Activated naive CD4-positive, alpha-beta T cell treated with anti-CD3 and anti-CD28 coated beads for 36 hours (primary cell): ENCODE measurements at regions not wholly inside any gene's neighbourhood (a gene's known extent, or its start where the extent isn't known, plus 50 kb on each side); places are given as distances from the start of the nearest gene placed in this dataset.

Source experiments
- CTCF ChIA-PET: fragments of 350-600 bp; sonication (Branson Sonifier 250); formaldehyde crosslinking; loops from one replicate; lab custom pipeline; 2021; ENCODE audit warnings: antibody characterized with exemption; lab: Charles Lee
- DNase-seq: peaks from one replicate; pipeline ENCODE4 v3.0.0-alpha.2; 2020
- H3K27ac Mint-ChIP-seq: one replicate; pipeline ENCODE4 v1.8.0; 2021; ENCODE audit warnings: mild to moderate bottlenecking, mixed read lengths
- H3K27me3 Mint-ChIP-seq: one replicate; pipeline ENCODE4 v1.8.0; 2021; ENCODE audit warnings: low read depth, mixed read lengths
- H3K36me3 Mint-ChIP-seq: one replicate; pipeline ENCODE4 v1.8.0; 2021; ENCODE audit warnings: low read depth, mixed read lengths
- H3K4me1 Mint-ChIP-seq: one replicate; pipeline ENCODE4 v1.8.0; 2021; ENCODE audit warnings: low read depth, mixed read lengths
- H3K4me3 Mint-ChIP-seq: one replicate; pipeline ENCODE4 v1.8.0; 2021; ENCODE audit warnings: mild to moderate bottlenecking, moderate library complexity, mixed read lengths
- H3K9me3 Mint-ChIP-seq: one replicate; pipeline ENCODE4 v1.8.0; 2021; ENCODE audit warnings: mixed read lengths
- intact Hi-C: fragments of 100-400 bp; cut with micrococcal nuclease; formaldehyde crosslinking; loops from one replicate; pipeline ENCODE4 v1.15.1; 2023

- peaks cover 7% of the 10 kb centered on the region for H3K27me3 Mint-ChIP-seq
- intact Hi-C loops = no loop called here
- H3K36me3 Mint-ChIP-seq = no peaks in the 10 kb centered on the region
- no peak overlapping the region for H3K4me3 Mint-ChIP-seq
- no peak overlapping the region for H3K27ac Mint-ChIP-seq
- CTCF ChIA-PET = no interaction called here
- no peak for DNase-seq
- peaks cover 2% of the 10 kb centered on the region for H3K9me3 Mint-ChIP-seq
- H3K4me1 Mint-ChIP-seq = no peaks in the 10 kb centered on the region
These were observed 52.5 kb upstream of the TTC29 start for GRCh38 chr4:146998157-146998556.

- H3K9me3 Mint-ChIP-seq = no peaks in the 10 kb centered on the region
- H3K36me3 Mint-ChIP-seq = no peaks in the 10 kb centered on the region
- no peak overlapping the region for H3K4me3 Mint-ChIP-seq
- H3K27ac Mint-ChIP-seq = no peak overlapping the region
- no peak for DNase-seq
- H3K4me1 Mint-ChIP-seq = no peaks in the 10 kb centered on the region
- intact Hi-C loops = no loop called here
- H3K27me3 Mint-ChIP-seq = peaks cover 5% of the 10 kb centered on the region
- CTCF ChIA-PET = no interaction called here
These were observed 58.5 kb upstream of the TTC29 start for GRCh38 chr4:147003956-147004809.

DNA sequence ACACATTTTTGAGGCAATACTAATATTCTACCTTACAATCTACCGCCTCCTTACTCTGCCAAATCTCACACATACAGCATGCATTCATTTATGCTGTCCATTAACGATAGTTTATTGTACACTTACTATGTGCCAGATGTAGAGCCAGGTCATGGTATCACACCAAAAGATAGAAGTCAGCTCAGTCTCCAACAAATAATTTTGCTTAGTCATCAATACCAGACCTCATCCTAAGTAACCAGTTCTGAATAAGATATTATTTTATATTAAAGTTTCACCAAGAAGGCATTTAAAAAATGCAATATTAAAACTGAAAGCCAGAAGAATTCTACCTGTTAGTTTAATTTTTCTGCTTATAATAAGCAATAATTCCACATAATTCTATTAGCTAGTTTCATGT, 60.6 kb upstream of the TTC29 start:
- Mint-ChIP-seq H3K4me1 (no peaks in the 10 kb centered on the region), H3K4me3 (no peak overlapping the region), H3K27me3 (peaks cover 5% of the 10 kb centered on the region), H3K9me3 (no peaks in the 10 kb centered on the region), H3K36me3 (no peaks in the 10 kb centered on the region), H3K27ac (no peak overlapping the region)
- no peak for DNase-seq
- CTCF ChIA-PET = no interaction called here
- intact Hi-C loops = no loop called here

- no peak for DNase-seq
- Mint-ChIP-seq H3K36me3 (no peaks in the 10 kb centered on the region), H3K4me1 (no peaks in the 10 kb centered on the region), H3K9me3 (no peaks in the 10 kb centered on the region), H3K27ac (no peak overlapping the region), H3K27me3 (peaks cover under 1% of the 10 kb centered on the region), H3K4me3 (no peak overlapping the region)
- CTCF ChIA-PET = interaction anchor here (1.6 to 2.0 kb wide), 2 partner anchors 9 to 87 kb away, joined by 4 to 5 read pairs; no protein-coding TSS in a partner anchor
- intact Hi-C loops = loop anchor here (10.0 kb wide), 1 partner anchor 505 kb away; no protein-coding TSS in a partner anchor
These were observed 64.2 kb upstream of the TTC29 start for GRCh38 chr4:147009875-147010274.

- no peaks in the 10 kb centered on the region for H3K36me3 Mint-ChIP-seq
- peaks cover 4% of the 10 kb centered on the region for H3K27me3 Mint-ChIP-seq
- H3K27ac Mint-ChIP-seq = no peak overlapping the region
- no peak overlapping the region for H3K4me3 Mint-ChIP-seq
- no peaks in the 10 kb centered on the region for H3K9me3 Mint-ChIP-seq
- intact Hi-C loops = loop anchor here (10.0 kb wide), 1 partner anchor 503 kb away; no protein-coding TSS in a partner anchor
- DNase-seq = no peak
- CTCF ChIA-PET = interaction anchor here (2.0 kb wide), 1 partner anchor 8 kb away, joined by 4 read pairs; no protein-coding TSS in a partner anchor
- no peaks in the 10 kb centered on the region for H3K4me1 Mint-ChIP-seq
These were observed 65.7 kb upstream of the TTC29 start for GRCh38 chr4:147011411-147011810.

DNA sequence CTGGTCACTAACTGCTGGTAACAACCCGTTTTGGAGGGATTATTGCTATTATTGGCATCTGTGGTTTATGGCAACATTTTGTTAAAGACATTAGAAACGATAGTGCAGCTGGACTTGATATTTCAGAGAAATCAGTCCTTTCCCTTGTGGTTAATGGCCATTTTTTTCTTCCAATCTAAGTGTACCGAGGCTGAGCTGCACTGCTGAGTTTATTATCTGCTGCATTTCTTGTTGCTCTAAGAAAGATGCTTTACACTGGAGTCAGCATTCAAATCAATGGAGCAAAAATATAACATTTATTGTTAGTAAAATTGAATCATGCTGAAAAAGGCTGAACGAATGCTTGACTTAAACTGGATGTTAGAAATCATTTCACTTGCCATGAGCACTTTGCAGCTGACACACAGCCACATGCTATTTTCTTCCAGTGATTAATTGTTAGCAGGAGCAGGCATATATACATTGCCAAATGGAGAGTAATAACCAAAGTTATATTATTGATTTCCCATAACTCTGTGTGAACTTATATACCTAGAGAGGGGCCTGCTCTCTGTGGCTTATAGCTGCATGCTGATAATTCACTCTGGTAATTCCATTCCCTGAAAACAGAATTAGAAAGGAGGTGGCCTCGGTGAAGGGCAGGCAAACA, 66.5 kb upstream of the TTC29 start:
- DNase-seq = no peak
- Mint-ChIP-seq H3K27me3 (peaks cover 8% of the 10 kb centered on the region), H3K9me3 (no peaks in the 10 kb centered on the region), H3K27ac (no peak overlapping the region), H3K36me3 (no peaks in the 10 kb centered on the region), H3K4me1 (no peaks in the 10 kb centered on the region), H3K4me3 (no peak overlapping the region)
- CTCF ChIA-PET = interaction anchor here (2.6 kb wide), 1 partner anchor 85 kb away, joined by 13 read pairs; no protein-coding TSS in a partner anchor
- intact Hi-C loops = loop anchor here (10.0 kb wide), 1 partner anchor 503 kb away; no protein-coding TSS in a partner anchor

- no peak overlapping the region for H3K4me3 Mint-ChIP-seq
- intact Hi-C loops = loop anchor here (5.0 to 10.0 kb wide), 2 partner anchors 500 to 673 kb away; no protein-coding TSS in a partner anchor
- H3K9me3 Mint-ChIP-seq = no peaks in the 10 kb centered on the region
- CTCF ChIA-PET = no interaction called here
- H3K27me3 Mint-ChIP-seq = peaks cover 9% of the 10 kb centered on the region
- no peak for DNase-seq
- no peaks in the 10 kb centered on the region for H3K4me1 Mint-ChIP-seq
- H3K36me3 Mint-ChIP-seq = no peaks in the 10 kb centered on the region
- H3K27ac Mint-ChIP-seq = no peak overlapping the region
These were observed 69.3 kb upstream of the TTC29 start for GRCh38 chr4:147014946-147015345.

DNA sequence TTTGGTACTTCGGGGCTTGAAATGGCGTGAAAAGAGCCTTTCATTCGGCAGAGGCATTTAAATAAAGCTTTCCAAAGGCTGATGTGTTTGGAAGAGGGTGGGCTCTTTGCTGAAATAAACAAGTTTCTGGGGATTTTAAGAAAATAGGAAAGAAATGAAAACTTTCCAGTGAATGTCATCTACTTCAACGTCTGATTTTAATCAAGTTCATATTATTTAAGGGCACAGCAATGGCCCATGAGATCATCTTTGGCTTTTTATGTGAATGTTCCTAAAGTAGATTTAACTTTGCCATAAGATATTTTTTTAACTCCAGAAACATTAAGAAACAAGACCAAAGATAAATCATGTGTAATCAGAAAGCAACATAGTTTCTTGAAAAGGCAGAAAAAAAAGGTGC, 69.8 kb upstream of the TTC29 start:
- peaks cover 9% of the 10 kb centered on the region for H3K27me3 Mint-ChIP-seq
- no peaks in the 10 kb centered on the region for H3K4me1 Mint-ChIP-seq
- CTCF ChIA-PET = interaction anchor here (1.0 kb wide), 1 partner anchor 575 kb away, joined by 5 read pairs; no protein-coding TSS in a partner anchor
- DNase-seq = no peak
- no peaks in the 10 kb centered on the region for H3K36me3 Mint-ChIP-seq
- no peak overlapping the region for H3K27ac Mint-ChIP-seq
- H3K4me3 Mint-ChIP-seq = no peak overlapping the region
- intact Hi-C loops = loop anchor here (5.0 to 10.0 kb wide), 2 partner anchors 499 to 673 kb away; no protein-coding TSS in a partner anchor
- no peaks in the 10 kb centered on the region for H3K9me3 Mint-ChIP-seq

DNA sequence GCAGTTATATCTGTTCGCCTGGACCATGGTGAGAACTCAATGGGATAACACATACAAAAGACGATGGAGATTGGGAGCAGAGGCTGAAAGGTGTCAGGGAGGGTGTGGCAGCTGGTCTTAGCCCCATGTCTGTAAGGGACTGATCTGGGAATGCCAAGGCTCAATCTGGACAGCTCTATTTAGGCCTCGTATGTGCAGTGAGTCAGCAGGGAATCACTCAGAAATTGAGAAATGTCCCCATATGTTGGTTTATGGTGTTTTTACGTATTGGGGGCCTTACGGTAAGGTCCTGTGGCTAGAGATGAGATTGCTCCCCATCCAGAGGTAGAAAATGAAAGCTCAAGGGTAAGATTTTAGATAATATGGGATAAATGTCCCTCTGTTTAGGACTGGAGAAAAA, 71.4 kb upstream of the TTC29 start:
- intact Hi-C loops = loop anchor here (5.0 to 10.0 kb wide), 2 partner anchors 498 to 675 kb away; no protein-coding TSS in a partner anchor
- peaks cover 9% of the 10 kb centered on the region for H3K27me3 Mint-ChIP-seq
- no peak overlapping the region for H3K4me3 Mint-ChIP-seq
- no peaks in the 10 kb centered on the region for H3K36me3 Mint-ChIP-seq
- no peaks in the 10 kb centered on the region for H3K9me3 Mint-ChIP-seq
- CTCF ChIA-PET = interaction anchor here (0.6 to 4.5 kb wide), 3 partner anchors 9 to 111 kb away, joined by 3 to 98 read pairs (median 9); no protein-coding TSS in a partner anchor
- H3K4me1 Mint-ChIP-seq = no peaks in the 10 kb centered on the region
- no peak overlapping the region for H3K27ac Mint-ChIP-seq
- DNase-seq = no peak

DNA sequence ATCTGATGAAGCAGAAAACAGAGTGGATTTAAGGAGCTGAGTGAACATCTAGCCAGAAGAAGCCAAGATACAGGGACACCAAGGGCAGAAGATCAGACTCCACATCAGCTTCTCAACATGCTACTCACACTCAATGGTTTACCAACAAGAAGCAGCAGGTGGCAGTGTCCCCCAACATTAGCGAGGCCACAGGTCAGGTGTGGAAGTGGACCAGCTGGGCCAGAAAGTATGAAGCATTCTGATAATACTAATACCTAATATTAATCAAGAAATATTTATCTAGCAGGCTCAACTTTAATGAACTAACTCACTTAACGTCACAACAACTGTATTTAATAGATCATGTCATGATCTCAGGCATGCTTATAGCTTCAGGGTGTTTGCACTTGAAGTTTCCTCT, 73.4 kb upstream of the TTC29 start:
- Mint-ChIP-seq H3K4me3 (no peak overlapping the region), H3K36me3 (no peaks in the 10 kb centered on the region), H3K27me3 (peaks cover 11% of the 10 kb centered on the region), H3K9me3 (no peaks in the 10 kb centered on the region), H3K27ac (no peak overlapping the region), H3K4me1 (no peaks in the 10 kb centered on the region)
- intact Hi-C loops = loop anchor here (1.0 to 10.0 kb wide), 4 partner anchors 78 to 677 kb away; no protein-coding TSS in a partner anchor
- peak; percentile 77 for DNase-seq
- CTCF ChIA-PET = interaction anchor here (0.6 to 4.5 kb wide), 11 partner anchors 9 to 571 kb away, joined by 3 to 98 read pairs (median 4); partner anchors contain the start of gene TTC29

DNA sequence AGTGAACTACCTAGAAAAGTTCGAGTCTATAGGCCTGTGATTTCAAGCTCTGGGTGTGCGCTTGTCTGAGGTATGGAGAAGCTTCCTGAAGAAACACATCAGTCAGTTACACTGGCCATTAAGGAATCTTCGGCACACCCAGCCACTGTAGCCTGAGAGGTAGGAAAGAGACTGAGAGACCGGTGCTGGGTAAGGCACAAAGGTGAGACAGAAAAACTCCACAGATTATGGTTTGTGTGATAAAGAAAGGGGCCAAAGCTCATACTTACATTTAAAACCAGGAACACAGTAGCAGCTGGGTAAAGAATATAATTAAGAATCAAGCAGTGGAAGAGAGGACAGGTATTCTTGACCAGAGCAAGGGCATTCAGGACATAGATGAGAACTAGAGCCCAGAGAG, 74.8 kb upstream of the TTC29 start:
- intact Hi-C loops = loop anchor here (5.0 kb wide), 1 partner anchor 847 kb away; no protein-coding TSS in a partner anchor
- no peak for DNase-seq
- Mint-ChIP-seq H3K4me1 (no peaks in the 10 kb centered on the region), H3K36me3 (no peaks in the 10 kb centered on the region), H3K27me3 (peaks cover 7% of the 10 kb centered on the region), H3K4me3 (no peak overlapping the region), H3K27ac (no peak overlapping the region), H3K9me3 (no peaks in the 10 kb centered on the region)
- CTCF ChIA-PET = interaction anchor here (0.5 to 4.5 kb wide), 2 partner anchors 78 to 1313 kb away, joined by 3 to 98 read pairs; no protein-coding TSS in a partner anchor

DNA sequence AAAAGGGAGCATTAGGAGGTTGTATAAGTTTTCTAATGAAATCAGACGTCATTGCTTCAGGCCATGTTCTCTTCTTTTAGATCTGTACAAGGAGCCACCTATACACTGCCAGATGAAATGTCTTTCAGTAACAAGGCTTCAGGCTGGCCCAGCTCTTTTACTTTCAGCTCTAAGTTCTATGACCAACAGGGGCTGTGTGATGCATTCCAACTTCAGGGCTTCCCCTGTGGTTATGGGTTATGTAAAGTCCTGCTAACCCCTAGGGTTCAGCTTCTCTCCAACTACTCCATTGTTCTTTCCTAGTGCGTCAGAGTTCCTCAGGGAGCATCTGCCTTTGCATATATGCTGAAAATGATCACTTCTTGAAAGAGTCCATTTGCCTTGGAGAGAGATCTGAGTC, 79.4 kb upstream of the TTC29 start:
- CTCF ChIA-PET = no interaction called here
- intact Hi-C loops = no loop called here
- Mint-ChIP-seq H3K4me1 (no peaks in the 10 kb centered on the region), H3K27me3 (peaks cover 2% of the 10 kb centered on the region), H3K9me3 (no peaks in the 10 kb centered on the region), H3K36me3 (no peaks in the 10 kb centered on the region), H3K27ac (no peak overlapping the region), H3K4me3 (no peak overlapping the region)
- no peak for DNase-seq
